Posterior vena cava (tissue), 2 donors: ENCODE measurements at regions not wholly inside any gene's neighbourhood (a gene's known extent, or its start where the extent isn't known, plus 50 kb on each side); places are given as distances from the start of the nearest gene placed in this dataset.
"Not testable (repeated sequence)": the region's sequence is repeated elsewhere in the genome, so short reads cannot be mapped to it uniquely, and the experiment has no call there.

Experiments used
- DNase-seq: peaks from one replicate; pipeline ENCODE4 v3.0.0-alpha.2; 2020; ENCODE audit warnings: low spot score
- intact Hi-C, 2 donors: fragments of 100-400 bp; cut with DNase I; formaldehyde crosslinking; loops; one replicate each; pipeline versions ENCODE4 v1.14.1 to v1.14.2; 2022 to 2023
- donor health status: DM: yes; HTN: yes; CAD: no.
- donor health status: DM: yes; HTN: yes; CAD: no.

GRCh38 chr19:31438401-31439269 lies 89.4 kb upstream of the TSHZ3 start:
- intact Hi-C loops, result no loop called here
- no peak for DNase-seq

DNA sequence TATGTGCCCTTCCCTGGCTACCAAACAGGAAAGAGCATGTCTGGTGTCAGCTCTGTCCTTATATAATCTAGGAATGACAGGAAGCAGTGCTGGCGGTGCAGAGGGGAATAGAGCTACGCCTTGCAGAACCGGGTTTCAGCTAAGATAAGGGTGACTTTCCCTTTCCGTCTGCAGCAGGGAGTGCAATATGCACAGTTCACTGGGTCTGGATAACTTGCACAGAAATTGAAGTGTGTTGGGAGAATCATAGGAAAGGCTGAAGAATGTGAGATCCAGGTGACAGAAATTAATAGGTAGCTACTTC lies 90.0 kb upstream of the TSHZ3 start:
- intact Hi-C loops, result no loop called here
- DNase-seq, result no peak

- intact Hi-C loops, result no loop called here
- DNase-seq, result no peak
These were observed 95.7 kb upstream of the TSHZ3 start for GRCh38 chr19:31444931-31445330.

DNA sequence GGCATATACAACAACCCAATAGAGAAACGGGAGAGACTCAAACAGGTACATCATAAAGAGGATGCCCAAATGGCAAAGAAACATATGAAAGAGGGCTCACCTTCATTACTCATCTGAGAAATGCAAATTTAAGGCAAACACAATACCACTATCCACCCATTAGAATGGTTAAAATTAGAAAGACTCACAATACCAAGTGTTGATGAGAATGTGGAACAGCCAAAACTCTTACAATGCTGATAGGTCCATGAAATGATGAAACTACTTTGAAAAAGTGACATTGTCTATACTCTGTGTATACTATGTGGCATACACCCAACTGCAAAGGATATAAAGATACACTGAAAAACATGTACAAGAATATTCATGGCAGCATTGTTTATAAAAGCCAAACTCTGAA lies 96.2 kb upstream of the TSHZ3 start:
- intact Hi-C loops, result no loop called here

GRCh38 chr19:31448221-31448657 lies 99.0 kb upstream of the TSHZ3 start:
- DNase-seq, result no peak
- intact Hi-C loops, result no loop called here

More for the DNA sequence above, 96.2 kb upstream of the TSHZ3 start:
- DNase-seq, result no peak

DNA sequence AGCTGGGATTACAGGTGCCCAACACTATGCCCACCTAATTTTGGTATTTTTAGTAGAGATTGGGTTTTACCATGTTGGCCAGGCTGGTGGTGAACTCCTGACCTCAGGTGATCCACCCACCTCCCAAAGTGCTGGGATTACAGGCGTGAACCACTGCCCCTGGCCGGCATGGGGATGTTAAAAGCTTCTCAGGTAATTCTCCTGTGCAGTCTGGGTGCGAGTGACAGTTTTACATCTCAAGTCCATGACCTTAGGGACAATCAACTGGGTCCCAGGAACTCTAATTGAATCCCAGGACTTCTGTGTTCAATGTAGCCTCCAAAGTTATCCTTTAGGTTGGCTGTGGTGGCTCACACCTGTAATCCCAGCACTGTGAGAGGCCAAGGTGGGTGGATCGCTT lies 100.1 kb upstream of the TSHZ3 start:
- intact Hi-C loops, result no loop called here
- DNase-seq, result no peak

- intact Hi-C loops, result no loop called here
- DNase-seq, result no peak
These were observed 101.5 kb upstream of the TSHZ3 start for GRCh38 chr19:31450696-31451095.

DNA sequence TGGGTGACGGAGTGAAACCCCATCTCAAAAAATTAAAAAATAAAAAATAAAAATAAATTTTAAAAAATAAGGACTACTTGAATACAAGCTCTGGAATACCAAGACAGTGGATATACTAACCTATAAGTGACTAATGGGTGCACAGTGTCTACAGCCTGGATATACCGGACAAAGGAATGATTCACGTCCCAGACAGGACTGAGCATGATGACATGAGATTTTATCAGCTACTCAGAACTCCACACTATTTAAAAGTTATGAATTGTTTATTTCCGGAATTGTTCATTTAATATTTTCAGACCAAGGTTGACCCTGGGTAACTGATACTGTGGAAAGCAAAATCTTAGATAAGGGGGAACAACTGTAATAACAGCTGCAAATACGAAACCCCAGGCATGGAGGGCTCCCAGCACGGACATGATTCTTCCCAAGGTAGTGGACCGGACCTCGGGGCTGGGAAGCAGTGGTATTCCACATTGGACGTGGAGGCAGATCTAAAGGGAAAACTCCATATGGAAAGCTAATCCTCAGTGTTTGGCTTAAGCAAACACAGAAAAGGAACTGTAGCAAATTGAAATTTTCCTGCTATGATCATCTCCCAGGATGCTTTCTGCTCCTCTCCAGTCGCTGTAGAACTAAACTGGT lies 102.6 kb upstream of the TSHZ3 start:
- no peak for DNase-seq
- intact Hi-C loops, result no loop called here

DNA sequence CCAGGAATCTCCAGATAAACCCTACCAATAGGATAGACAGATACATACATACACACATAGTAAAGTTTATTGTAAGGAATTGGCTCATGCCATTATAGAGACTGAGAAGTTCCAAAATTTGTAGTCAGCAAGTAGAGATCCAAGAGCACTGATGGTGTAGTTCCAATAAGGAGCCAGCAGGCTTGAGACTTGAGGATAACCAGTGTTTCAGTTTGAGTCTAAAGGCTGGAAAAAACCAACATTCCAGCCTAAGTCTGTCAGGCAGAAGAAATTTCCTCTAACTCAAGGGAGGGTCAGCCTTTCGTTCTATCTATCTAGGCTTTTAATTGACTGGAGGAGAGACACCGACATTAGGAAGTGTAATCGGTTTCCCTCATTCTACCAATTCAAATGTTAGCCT lies 110.2 kb upstream of the TSHZ3 start:
- DNase-seq, result no peak
- intact Hi-C loops, result no loop called here

GRCh38 chr19:31461814-31462539 lies 112.7 kb upstream of the TSHZ3 start:
- intact Hi-C loops, result no loop called here
- no peak for DNase-seq

- DNase-seq, result no peak
- intact Hi-C loops, result no loop called here
These were observed 121.1 kb upstream of the TSHZ3 start for GRCh38 chr19:31470229-31470939.

- intact Hi-C loops, result no loop called here
- DNase-seq, result no peak
These were observed 121.7 kb upstream of the TSHZ3 start for GRCh38 chr19:31470952-31471351.

- intact Hi-C loops, result no loop called here
These were observed 129.0 kb upstream of the TSHZ3 start for GRCh38 chr19:31478241-31478640.

GRCh38 chr19:31483226-31483857 lies 134.1 kb upstream of the TSHZ3 start:
- DNase-seq, result no peak
- intact Hi-C loops, result no loop called here

More at GRCh38 chr19:31478241-31478640, 129.0 kb upstream of the TSHZ3 start:
- DNase-seq, result no peak

DNA sequence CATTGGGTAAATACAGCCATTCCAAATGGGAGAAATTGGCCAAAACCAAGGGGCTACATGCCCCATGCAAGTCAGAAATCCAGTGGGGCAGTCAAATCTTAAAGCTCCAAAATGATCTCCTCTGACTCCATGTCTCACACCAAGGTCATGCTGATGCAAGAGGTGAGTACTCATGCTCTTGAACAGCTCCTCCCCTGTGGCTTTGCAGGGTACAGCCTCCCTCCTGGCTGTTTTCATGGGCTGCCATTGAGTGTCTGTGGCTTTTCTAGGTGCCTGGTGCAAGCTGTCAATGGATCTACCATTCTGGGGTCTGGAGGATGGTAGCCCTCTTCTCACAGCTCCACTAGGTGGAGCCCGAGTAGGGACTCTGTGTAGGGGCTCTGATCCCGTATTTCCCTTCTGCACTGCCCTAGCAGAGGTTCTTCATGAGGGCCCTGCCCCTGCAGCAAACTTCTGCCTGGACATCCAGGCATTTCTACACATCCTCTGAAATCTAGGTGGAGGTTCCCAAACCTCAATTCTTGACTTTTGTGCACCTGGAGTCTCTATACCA lies 135.7 kb upstream of the TSHZ3 start:
- intact Hi-C loops, DNase-seq: not testable (repeated sequence)

DNA sequence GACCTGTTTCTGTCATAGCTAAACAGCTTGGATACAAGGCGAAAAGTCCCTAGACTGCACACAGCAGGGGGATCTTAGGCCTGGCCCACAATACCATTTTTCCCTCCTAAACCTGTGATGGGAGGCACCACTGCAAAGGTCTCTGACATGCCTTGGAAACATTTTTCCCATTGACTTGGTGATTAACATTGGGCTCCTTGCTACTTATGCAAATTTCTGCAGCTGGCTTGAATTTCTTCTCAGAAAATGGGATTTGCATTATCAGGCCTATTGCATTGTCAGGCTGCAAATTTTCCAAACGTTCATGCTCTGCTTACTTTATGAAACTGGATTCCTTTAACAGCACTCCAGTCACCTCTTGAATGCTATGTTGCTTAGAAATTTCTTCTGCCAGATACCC lies 136.2 kb upstream of the TSHZ3 start:
- intact Hi-C loops, result no loop called here

GRCh38 chr19:31491242-31491641 lies 142.0 kb upstream of the TSHZ3 start:
- intact Hi-C loops, result no loop called here

More for the DNA sequence above, 136.2 kb upstream of the TSHZ3 start:
- no peak for DNase-seq

DNA sequence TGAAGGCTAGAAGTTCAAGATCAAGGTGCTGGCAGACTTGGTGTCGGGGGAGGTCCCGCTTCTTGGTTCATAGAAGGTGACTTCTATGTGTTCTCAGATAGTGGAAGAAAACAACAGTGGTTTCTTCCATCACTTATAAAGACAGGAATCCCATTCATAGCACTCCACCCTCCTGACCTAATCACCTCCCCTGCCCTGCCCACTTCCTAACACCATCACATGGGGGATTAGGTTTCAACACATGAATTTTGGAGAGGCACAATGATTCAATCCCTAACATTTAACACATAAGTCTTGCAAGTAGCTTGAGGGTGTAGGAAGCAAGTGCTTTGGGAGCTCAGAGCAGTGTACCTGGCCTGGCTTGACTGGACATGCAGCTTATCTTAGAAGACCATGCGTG lies 142.8 kb upstream of the TSHZ3 start:
- no peak for DNase-seq
- intact Hi-C loops, result no loop called here

More at GRCh38 chr19:31491242-31491641, 142.0 kb upstream of the TSHZ3 start:
- DNase-seq, result no peak

- DNase-seq, result no peak
- intact Hi-C loops, result no loop called here
These were observed 146.8 kb upstream of the TSHZ3 start for GRCh38 chr19:31496076-31496475.
